ENCODE measurements at regions not wholly inside any gene's neighbourhood (a gene's known extent, or its start where the extent isn't known, plus 50 kb on each side); places are given as distances from the start of the nearest gene placed in this dataset.

GRCh38 chr16:26211542-26211941 is 519.8 kb downstream of the HS3ST4 start:
- ATAC-seq (ENCODE audit: insufficient read depth, low read depth) = no peak
- no peak overlapping the region for H3K4me2 ChIP-seq (ENCODE audit: insufficient read depth, low read length)
- H4K20me1 ChIP-seq (ENCODE audit: insufficient read depth, low read length) = no peaks in the 10 kb centered on the region
- peaks cover 2% of the 10 kb centered on the region for H3K27me3 ChIP-seq (ENCODE audit: insufficient read depth, low read length, poor library complexity)
- no peaks in the 10 kb centered on the region for H3K4me1 ChIP-seq (ENCODE audit: insufficient read depth, low read length)
- H3K36me3 ChIP-seq (ENCODE audit: insufficient read depth, low read length) = no peaks in the 10 kb centered on the region
- no peak for TF ChIP-seq CTCF (IDR thresholded peaks at IDR 0.05; ENCODE audit: borderline replicate concordance, extremely low read depth, low read length, poor library complexity, severe bottlenecking)
- no peak for TF ChIP-seq EZH2 (IDR thresholded peaks at IDR 0.05; ENCODE audit: borderline replicate concordance, low read depth, low read length, severe bottlenecking)
- DNase-seq = no peak
- H2AFZ ChIP-seq (ENCODE audit: low read depth, low read length) = no peak overlapping the region
- H3K79me2 ChIP-seq (ENCODE audit: insufficient read depth, low read length) = no peaks in the 10 kb centered on the region
- H3K27ac ChIP-seq (ENCODE audit: low read length) = no peak overlapping the region
- H3K4me3 ChIP-seq (ENCODE audit: low read depth in 1 of 2, low read length in 2 of 2) = no peak overlapping the region
- H3K9ac ChIP-seq (ENCODE audit: low read depth, low read length) = no peak overlapping the region
- no peaks in the 10 kb centered on the region for H3K9me3 ChIP-seq (ENCODE audit: insufficient read depth, low read length, severe bottlenecking)

- Histone ChIP-seq H3K27me3 (ENCODE audit: insufficient read depth, low read length, poor library complexity) (peaks cover 2% of the 10 kb centered on the region), H3K9ac (ENCODE audit: low read depth, low read length) (no peak overlapping the region), H3K9me3 (ENCODE audit: insufficient read depth, low read length, severe bottlenecking) (no peaks in the 10 kb centered on the region), H3K4me1 (ENCODE audit: insufficient read depth, low read length) (no peaks in the 10 kb centered on the region), H3K4me3 (ENCODE audit: low read depth in 1 of 2, low read length in 2 of 2) (no peak overlapping the region), H4K20me1 (ENCODE audit: insufficient read depth, low read length) (no peaks in the 10 kb centered on the region), H3K4me2 (ENCODE audit: insufficient read depth, low read length) (no peak overlapping the region), H2AFZ (ENCODE audit: low read depth, low read length) (no peak overlapping the region), H3K79me2 (ENCODE audit: insufficient read depth, low read length) (no peaks in the 10 kb centered on the region), H3K36me3 (ENCODE audit: insufficient read depth, low read length) (no peaks in the 10 kb centered on the region), H3K27ac (ENCODE audit: low read length) (no peak overlapping the region)
- DNase-seq (no peak), ATAC-seq (ENCODE audit: insufficient read depth, low read depth) (no peak)
- TF ChIP-seq EZH2 (IDR thresholded peaks at IDR 0.05; ENCODE audit: borderline replicate concordance, low read depth, low read length, severe bottlenecking) = no peak
- no peak for TF ChIP-seq CTCF (IDR thresholded peaks at IDR 0.05; ENCODE audit: borderline replicate concordance, extremely low read depth, low read length, poor library complexity, severe bottlenecking)
These were observed 520.8 kb downstream of the HS3ST4 start for GRCh38 chr16:26212599-26212998.

GRCh38 chr16:26214581-26215174 is 522.9 kb downstream of the HS3ST4 start:
- no peak for TF ChIP-seq EZH2 (IDR thresholded peaks at IDR 0.05; ENCODE audit: borderline replicate concordance, low read depth, low read length, severe bottlenecking)
- no peak for TF ChIP-seq CTCF (IDR thresholded peaks at IDR 0.05; ENCODE audit: borderline replicate concordance, extremely low read depth, low read length, poor library complexity, severe bottlenecking)
- Histone ChIP-seq H3K79me2 (ENCODE audit: insufficient read depth, low read length) (no peaks in the 10 kb centered on the region), H4K20me1 (ENCODE audit: insufficient read depth, low read length) (no peaks in the 10 kb centered on the region), H3K9ac (ENCODE audit: low read depth, low read length) (no peak overlapping the region), H3K4me2 (ENCODE audit: insufficient read depth, low read length) (no peak overlapping the region), H3K4me1 (ENCODE audit: insufficient read depth, low read length) (no peaks in the 10 kb centered on the region), H3K27me3 (ENCODE audit: insufficient read depth, low read length, poor library complexity) (peaks cover 2% of the 10 kb centered on the region), H3K4me3 (ENCODE audit: low read depth in 1 of 2, low read length in 2 of 2) (no peak overlapping the region), H2AFZ (ENCODE audit: low read depth, low read length) (no peak overlapping the region), H3K9me3 (ENCODE audit: insufficient read depth, low read length, severe bottlenecking) (no peaks in the 10 kb centered on the region), H3K36me3 (ENCODE audit: insufficient read depth, low read length) (no peaks in the 10 kb centered on the region), H3K27ac (ENCODE audit: low read length) (no peak overlapping the region)
- ATAC-seq (ENCODE audit: insufficient read depth, low read depth) (no peak), DNase-seq (no peak)

Measured in DND-41 (cell line).